DMS114 treated with DMSO at 0.1 percent for 48 hours (cell line): ENCODE measurements at regions not wholly inside any gene's neighbourhood (a gene's known extent, or its start where the extent isn't known, plus 50 kb on each side); places are given as distances from the start of the nearest gene placed in this dataset.

ENCODE experiments used
- DNase-seq: peaks from one replicate; lab custom pipeline; 2025; ENCODE audit not compliant: unreplicated experiment; lab: John Stamatoyannopoulos, UW

DNA sequence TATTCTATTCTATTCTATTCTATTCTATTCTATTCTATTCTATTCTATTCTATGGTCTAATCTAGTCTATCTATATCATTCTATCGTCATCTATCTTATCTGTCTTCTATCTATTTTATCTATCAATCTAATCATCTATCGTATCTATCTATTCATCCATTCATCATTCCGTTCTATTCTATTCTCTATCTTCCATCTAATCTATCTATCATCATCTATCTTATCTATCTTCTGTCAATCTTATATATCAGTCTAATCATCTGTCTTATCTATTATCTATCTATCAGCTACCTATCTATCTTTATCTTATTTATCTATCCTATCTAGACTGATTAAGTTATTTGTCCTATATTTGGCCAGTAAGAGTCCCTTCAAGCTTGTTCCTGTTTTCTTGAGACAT is 831.5 kb upstream of the TMEM132C start:
- no peak for DNase-seq

DNA sequence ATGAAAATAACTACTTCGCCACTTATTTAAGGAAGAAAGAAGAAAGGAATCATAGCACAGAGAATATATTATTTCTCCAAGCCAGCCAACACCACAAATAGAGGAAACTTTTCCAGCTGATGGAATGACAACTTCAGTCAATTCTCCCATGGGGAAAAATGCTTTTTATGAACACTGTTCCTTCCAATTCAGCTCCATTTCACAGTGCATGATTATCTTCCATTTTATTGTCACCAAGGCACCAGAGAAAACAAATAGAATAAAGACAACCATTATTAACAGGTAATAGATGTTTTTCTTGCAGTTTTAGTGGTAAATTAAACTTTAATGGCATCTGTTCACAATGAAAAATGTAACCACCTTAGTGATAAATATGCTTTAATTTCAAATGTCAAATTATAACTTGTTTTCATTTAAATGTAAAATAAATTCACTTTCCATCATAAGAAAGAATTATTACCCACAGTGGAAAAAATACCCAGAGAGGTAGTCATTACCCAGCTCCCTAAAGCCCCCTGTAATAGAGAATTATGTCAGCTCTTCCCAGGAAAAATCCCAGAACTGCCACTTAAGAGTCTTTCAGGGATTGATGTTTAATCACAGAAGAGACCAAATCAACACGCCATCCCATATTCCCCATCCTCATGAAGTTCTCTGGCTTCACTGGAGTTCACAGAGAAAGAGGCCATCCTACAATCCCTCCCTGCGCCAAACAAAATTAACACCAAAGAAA is 828.3 kb upstream of the TMEM132C start:
- DNase-seq, result no peak

DNA sequence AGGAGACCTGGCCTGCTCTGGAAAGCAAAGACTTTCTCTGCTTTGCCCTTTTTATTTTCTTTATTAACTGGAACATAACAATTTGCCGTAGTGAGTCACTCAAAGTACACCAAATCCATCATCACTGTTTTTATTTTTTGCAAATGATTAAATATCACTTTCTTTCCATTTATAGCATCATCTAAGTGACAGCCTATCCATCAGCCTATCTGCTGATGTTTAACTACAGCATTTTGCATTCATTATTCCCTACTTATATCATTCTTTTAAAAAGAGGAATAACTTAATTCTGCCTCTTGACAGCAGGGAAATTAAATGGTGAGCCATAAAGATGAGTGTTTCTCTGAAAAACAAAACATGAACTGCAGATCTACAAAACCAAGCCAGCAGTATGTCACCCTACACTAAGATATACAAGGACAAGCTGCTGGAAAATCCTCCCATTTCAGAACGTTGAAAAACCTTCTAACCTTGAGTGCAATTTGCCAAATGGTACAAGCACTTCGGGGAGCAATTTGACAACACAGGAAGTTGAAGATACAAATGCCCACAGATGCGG is 821.3 kb upstream of the TMEM132C start:
- DNase-seq, result no peak

DNA sequence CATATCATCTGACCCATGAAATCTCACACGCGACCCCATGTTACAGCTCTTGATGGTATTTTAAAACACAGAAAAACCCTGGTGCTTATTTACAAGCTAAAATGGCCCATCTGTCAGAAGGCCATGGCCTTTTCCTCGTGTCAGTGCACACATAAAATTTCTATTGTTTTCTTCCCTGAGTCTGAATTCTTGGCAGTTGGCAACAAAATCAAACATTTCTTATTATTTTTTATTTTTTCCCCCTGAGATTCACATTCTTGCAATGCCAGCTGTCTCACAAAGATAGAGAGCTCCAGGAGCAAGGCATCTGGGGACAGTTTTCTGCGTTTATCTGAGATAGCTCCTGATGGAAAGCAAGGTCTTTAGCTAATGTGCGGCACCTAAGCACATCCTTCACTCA is 818.1 kb upstream of the TMEM132C start:
- no peak for DNase-seq

DNA sequence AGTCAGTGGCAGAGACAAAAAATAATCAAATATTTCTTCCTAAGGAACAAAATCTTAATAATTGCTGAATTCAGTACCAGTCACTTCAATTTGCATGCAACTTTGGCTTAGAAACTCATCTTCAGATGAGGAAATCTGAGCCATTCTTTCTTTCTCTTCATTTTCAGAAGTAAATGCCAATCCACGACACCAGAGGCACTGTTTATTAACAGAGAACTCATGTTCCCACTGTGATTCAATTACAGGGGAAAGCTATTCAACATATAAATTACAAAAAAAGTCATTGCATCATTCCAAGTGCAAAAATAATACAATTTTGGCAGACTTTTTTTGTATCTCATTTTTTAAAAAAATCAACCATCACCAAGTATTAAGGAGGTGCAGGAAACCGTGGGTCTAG is 816.1 kb upstream of the TMEM132C start:
- no peak for DNase-seq

DNA sequence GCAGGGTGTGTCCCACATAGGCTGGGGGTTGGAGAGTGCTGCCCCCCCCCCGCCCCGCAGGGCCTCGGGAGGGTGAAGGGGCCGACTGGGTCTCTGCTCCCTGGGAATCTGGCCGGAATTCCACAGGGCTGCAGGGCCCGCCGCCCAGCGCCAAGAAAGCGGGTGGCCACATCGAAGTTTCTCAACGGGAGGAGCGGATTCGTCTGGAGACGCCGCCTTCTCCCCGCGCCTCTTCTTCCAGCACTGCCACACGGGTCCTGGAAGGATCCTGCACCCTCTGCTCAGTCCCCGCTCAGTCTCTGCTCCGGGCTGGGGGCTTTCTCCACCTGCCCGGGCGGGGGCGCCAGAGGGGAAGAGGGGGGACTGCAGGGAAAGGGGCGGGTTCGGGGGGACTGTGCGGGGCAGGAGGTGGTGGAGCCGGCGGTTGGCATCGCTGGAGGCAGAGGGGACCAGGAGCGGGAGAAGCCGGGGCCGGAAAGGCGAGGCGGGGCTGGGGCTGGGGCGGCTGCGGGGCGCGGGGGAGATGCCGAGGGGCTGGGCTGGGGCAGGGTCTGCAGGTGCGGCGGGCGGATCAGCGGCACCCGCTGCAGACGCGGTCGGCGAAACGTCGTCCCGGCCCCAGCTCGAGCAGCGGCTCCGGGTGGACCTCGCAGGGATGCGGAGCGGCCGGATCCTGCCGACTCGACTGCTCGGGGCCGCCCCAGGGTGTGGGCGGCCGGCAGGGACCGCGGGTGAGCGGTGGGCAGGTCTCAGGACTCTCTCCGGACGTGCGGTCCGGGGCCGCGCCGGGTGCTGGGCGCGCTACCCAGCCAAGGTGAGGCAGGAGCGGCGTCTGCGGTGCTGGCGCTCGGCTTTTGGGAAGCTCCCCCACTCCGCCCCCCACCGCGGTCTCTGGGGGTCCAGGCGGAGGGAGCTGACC is 811.4 kb upstream of the TMEM132C start:
- DNase-seq, result no peak

DNA sequence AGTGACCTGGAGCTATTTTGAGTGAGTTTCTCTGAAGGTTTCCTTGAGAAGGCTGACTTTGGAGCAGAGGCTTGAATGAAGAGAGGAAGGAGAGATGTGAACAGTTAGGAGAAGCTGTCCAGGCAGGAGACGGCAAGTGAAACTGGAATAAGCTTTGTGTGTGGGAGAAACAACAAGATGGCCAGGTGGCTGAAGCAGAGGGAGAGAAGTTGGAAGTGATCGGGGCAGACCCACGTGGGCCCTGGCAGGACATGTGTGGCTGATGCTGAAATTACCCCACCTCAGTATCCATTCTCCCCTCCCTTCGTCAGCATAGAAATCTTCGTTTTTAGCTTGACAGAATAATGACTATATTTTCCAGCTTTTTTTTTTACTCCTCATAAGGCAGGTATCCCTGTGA is 809.2 kb upstream of the TMEM132C start:
- DNase-seq, result no peak

DNA sequence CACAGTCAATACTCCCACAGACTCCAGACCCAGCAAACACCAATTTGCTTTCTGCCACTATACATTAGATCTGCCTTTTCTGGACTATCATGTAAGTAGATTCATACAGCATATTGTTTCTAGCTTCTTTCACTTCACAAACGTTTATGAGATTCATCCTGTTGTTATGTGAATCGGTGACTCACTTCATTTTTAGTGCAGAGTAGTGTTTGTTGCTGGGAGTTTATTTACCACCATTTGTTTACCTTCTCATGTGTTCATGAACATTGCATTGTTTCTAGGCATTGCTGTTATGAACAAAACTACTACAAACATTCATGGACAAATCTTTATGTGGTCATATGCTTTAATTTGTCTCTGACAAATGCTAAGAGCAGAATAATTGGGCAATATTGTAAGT is 807.8 kb upstream of the TMEM132C start:
- DNase-seq, result no peak

DNA sequence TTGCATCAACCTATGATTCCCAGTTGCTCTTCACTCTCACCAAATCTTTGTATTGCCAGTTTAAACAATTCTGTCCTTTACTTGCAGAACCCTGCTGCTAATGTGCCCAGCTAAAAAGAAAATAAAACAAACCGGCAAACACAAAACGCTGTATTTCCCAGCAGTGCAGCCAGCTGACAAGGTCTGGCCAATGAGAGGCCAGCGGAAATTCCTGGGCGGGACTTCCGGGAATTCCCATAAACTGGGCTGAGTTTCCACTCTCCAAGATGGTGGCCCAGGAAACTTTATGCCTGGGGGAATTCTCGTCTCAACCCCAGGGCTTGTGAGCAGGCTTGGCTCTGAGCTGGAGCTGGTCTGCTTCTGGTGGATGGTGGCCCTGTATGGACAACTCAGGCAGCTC is 807.3 kb upstream of the TMEM132C start:
- no peak for DNase-seq

DNA sequence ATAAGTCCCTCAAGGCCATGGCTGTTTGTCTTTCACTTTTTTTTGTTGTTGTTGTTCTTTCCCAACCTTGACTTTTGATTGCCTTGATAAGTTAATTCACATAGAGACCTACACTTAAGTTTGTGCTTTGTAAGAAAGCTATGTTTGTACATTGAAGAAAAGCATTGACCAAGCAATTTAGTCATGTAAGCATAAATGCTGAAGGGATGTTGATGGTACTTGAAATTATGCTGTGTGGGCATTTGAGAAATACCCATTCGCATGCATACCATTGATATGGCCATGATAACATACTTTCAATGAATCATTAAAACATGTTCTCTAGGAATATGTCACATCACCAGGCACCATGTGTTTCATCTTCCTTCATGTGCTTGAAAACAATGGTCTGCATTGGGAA is 803.7 kb upstream of the TMEM132C start:
- DNase-seq, result no peak

DNA sequence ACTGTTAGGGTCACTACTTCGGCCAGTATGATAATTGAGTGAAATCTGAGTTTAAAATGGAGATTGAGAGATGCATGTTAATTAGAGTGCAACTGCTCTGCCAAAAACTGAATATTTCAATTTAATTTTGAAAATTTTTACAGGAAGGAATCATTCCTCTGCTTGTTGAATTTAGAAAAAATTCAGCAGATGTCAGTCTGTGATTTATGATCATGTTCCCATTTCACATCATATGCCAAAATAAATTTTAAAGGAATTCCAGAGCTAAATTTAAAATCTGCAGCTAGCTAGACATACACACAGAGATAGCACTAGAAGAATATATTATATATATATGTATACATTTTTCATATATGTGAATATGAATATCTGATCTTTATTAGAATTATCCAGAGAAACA is 797.6 kb upstream of the TMEM132C start:
- no peak for DNase-seq

DNA sequence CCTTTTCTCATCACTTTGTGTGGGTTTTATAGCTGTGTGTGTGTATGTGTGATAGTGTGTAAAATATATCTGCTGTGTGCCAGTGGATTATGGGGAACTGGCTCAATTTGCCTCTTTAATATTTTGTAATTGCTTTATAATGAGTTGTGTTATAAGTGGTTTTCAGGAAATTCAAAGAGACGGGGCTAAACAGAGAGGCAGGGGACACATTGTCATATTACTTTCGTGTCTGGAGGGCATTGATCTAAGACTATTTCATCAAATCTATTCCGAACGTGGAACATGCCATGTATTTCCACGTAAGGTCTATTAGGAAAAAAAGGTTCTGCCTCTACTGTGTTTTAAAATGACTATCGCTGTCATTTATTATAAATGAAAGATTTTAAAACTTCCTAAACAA is 793.2 kb upstream of the TMEM132C start:
- DNase-seq, result no peak

DNA sequence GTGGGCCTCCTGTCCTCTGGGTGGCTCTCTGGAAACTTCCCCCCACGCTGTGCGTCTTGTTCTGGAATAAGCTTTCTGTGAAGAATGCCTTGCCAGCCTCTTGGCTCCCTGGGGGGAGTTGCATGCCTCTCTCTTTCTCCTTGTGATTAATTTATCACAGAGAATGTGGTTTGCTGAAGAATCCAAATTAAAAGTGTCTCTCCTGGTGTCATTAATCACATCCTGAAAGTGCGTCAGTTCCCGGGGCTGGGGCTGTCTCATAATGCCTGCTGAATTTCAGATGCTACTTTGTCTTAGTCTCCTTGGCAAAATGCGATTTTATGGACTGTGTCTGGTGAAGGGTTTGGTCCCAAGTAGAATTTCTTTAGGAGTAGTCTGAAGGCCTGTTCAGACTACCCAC is 787.7 kb upstream of the TMEM132C start:
- DNase-seq, result no peak

DNA sequence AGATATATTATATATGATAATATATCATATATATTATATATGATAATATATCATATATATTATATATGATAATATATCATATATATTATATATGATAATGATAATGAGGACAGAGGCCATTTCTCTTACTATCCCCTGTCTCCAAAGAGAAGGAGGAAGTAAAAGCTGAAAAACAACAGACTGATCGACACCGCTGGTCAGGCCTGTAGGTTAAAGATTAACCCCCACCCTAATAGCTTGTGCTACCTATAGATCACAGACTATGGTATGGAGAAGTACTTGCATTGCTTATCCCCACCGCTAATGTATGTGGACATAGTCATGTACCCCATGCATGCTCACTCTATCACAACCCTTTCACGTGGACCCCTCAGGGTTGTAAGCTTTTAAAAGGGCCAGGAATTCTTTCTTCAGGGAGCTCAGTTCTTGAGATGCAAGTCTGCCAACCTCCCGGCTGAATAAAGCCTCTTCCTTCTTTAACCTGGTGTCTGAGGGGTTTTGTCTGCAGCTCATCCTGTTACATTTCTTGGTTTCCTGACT is 786.1 kb upstream of the TMEM132C start:
- no peak for DNase-seq

DNA sequence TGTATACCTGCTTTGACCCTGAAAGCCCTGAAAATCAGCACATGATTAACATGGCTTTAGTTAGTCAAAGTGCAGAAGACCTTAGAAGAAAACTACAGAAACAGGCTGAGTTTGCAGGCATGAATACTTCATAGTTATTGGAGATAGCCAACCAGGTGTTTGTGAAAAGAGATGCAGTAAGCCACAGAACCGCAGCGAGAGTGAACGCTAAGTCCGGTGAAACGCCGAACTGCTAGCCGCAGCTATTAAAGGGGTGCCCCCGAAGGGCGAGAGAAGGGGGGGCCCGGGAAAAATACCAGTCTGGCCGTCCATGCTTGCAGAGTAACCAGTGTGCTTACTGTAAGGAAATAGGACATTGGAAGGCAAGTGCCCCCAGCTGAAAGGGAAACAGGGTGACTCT is 784.0 kb upstream of the TMEM132C start:
- DNase-seq, result no peak

DNA sequence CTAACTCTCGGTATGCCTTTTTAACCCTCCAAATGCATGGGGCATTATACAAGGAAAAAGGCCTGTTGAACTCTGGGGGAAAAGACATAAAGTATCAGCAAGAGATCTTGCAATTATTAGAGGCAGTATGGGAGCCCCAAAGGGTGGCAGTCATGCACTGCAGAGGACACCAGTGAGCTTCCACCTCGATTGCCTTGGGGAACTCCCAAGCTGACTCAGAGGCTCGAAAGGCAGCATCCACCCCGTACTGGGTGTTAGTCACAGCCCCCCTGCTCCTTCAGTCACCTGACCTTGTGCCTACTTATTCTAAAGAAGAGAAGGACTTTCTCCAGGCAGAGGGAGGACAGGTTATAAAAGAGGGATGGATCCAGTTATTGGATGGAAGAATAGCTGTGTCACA is 781.4 kb upstream of the TMEM132C start:
- DNase-seq, result no peak

DNA sequence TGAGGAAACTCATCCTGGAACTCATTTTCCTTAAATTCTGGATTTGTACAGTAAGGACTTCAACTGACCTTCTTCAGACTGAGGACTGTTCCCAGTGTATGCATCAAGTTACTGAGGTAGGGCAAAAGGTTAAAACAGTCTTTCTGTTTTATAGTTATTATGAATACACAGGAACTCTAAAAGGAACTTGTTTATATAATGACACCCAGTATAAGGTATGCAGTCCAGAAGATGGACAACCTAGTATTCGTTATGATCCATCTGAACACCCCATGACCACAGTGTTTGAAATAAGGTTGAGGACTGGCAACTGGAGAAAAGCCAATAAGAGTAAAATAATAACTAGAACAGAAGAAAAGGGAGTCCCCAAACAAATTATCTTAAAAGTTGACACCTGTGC is 779.9 kb upstream of the TMEM132C start:
- no peak for DNase-seq

DNA sequence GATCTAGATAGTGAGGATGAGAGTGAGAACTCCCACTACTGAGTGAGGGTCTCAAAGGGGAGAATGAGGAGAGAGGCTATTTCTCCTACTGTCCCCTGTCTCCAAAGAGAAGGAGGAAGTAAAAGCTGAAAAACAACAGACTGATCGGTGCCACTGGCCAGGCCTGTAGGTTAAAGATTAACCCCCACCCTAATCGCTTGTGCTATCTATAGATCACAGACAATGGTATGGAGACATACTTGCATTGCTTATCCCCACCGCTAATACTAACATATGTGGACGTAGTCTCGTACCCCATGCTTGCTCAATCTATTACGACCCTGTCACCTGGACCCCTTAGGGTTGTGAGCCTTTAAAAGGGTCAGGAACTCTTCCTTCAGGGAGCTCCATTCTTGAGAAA is 777.9 kb upstream of the TMEM132C start:
- no peak for DNase-seq

DNA sequence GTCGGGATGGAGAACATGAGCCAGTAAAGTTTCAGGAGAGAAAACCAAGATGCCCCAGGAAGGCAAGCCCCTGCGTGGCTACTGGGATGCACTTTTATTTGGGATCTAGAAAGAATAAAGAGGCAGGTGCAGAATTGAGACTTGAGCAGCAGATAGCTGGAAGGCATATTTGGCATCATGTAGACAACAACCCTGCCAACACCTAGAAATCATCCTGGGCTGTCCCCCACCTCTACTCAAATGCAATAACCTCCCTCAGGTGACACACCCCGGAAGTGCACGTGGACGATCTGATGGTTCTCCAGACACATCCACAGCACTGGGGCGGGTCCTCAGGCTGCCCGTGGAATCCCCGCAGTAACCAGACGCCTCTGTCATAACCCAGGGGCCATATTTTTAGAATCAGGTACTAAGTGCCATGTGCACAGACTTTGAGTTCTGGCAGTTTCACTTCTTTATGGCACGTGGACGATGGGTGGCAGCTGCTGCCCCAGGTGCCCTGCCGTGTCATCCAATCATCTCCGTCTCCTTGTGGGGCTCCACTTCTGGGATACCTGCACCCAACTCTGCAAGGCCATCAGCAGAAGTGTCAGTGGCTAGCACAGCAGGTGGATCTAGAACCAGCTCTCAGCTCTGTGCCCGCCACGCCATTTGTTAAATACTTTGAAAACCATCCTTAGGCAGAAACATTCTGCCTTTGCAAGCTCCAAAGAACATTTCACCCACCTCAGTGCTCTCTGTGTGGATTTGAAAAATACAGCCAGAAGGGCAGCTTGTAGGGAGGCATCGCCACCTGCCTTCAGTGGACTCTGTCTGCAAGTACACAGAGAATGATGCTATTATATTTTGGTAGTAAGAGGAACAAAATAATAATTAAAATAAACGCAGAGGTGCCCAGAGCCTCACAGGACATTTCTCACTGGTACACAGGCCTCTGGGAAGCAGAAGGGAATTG is 771.7 kb upstream of the TMEM132C start:
- no peak for DNase-seq

DNA sequence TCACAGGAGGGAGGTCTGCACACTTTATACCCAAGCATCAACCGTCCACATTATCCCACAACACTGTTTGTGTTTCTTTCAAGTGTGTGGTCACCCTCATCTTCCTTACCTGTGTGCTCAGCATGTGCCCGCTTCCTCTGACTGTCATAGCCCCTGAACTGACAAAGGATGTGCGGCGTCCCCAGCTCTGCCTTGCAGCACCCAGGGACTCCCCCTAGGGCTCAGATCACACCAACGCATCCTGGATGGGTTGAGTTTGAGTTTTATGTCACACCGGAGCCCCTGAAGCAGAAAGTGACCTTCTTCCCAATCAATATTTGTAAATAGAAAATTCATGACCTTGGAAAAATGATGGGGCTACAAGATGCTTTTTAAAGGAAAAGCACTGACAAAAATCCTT is 770.7 kb upstream of the TMEM132C start:
- DNase-seq, result no peak

DNA sequence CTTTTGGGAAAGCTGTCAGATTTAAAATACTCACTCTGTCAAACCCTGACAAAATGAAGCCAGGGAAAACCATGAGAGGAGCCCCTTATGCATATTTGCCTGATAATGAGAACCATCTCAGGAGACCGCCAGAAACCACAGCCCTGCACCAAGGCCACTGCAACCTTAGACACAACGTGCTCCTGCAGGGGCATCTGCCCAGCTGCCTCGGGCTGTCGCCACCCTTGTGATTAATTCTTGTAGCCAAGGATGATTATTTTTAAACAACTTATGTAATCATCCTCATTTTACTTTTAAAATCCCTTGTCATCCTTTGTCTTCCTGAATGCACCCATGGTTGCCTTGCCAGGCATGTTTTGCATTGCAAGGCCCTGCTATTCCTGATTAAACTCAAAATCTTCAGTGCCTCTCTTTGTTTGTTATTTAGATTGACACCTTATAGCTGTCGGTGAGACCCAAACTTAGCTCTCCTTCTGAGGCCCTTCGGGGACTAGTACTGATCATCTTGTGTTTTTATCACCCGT is 766.4 kb upstream of the TMEM132C start:
- no peak for DNase-seq
